Neural cell (in vitro differentiated cells): ENCODE measurements at regions not wholly inside any gene's neighbourhood (a gene's known extent, or its start where the extent isn't known, plus 50 kb on each side); places are given as distances from the start of the nearest gene placed in this dataset.

ENCODE experiments used
- H2AFZ ChIP-seq: fragments of 200-600, 300-800 bp; sonication (generic), shearing (Covaris generic); 2 replicates; pipeline ENCODE4 v1.6.0; 2014; ENCODE audit warnings: low read depth, mild to moderate bottlenecking, antibody characterized with exemption, low read length, moderate library complexity
- H3F3A ChIP-seq: fragments of 200-600 bp; shearing (Covaris generic); 2 replicates; pipeline ENCODE4 v1.6.1; 2016; ENCODE audit warnings: mild to moderate bottlenecking, moderate library complexity, mixed read lengths, antibody characterized with exemption, low read length; ENCODE audit not compliant: insufficient read depth, poor library complexity, severe bottlenecking
- H3K27ac ChIP-seq: fragments of 200-600, 300-800 bp; sonication (generic), shearing (Covaris generic); 2 replicates; pipeline ENCODE4 v1.5.1; 2014; ENCODE audit warnings: mild to moderate bottlenecking, low read length, moderate library complexity
- H3K27me3 ChIP-seq: fragments of 300-800, 200-600 bp; sonication (generic), shearing (Covaris generic); 2 replicates; pipeline ENCODE4 v1.6.0; 2014; ENCODE audit warnings: mild to moderate bottlenecking, low read depth, low read length, moderate library complexity; ENCODE audit not compliant: insufficient read depth
- H3K36me3 ChIP-seq: fragments of 300-800, 200-600 bp; sonication (generic), shearing (Covaris generic); 2 replicates; pipeline ENCODE4 v1.5.1; 2014; ENCODE audit warnings: mild to moderate bottlenecking, antibody characterized with exemption, low read length, moderate library complexity; ENCODE audit not compliant: insufficient read depth
- H3K4me2 ChIP-seq: fragments of 300-800, 200-600 bp; sonication (generic), shearing (Covaris generic); 2 replicates; pipeline ENCODE4 v1.6.0; 2014; ENCODE audit warnings: mild to moderate bottlenecking, low read length
- H3K4me3 ChIP-seq: fragments of 300-800, 200-600 bp; sonication (generic), shearing (Covaris generic); 2 replicates; pipeline ENCODE4 v1.5.1; 2014; ENCODE audit warnings: mild to moderate bottlenecking, low read length, moderate library complexity
- H3K79me2 ChIP-seq: fragments of 200-600 bp; shearing (Covaris generic); replicated peaks from 2 replicates; pipeline ENCODE4 v1.6.0; 2014; ENCODE audit warnings: mild to moderate bottlenecking, low read length, moderate library complexity; ENCODE audit not compliant: insufficient read depth
- H3K9ac ChIP-seq: fragments of 300-800, 200-600 bp; sonication (generic), shearing (Covaris generic); 2 replicates; pipeline ENCODE4 v1.6.1; 2016; ENCODE audit warnings: mild to moderate bottlenecking, low read length, mixed read lengths
- H3K9me2 ChIP-seq: fragments of 200-600 bp; shearing (Covaris generic); 2 replicates; pipeline ENCODE4 v1.6.1; 2016; ENCODE audit warnings: mild to moderate bottlenecking, low read length, mixed read lengths; ENCODE audit not compliant: insufficient read depth
- H3K9me3 ChIP-seq: fragments of 200-600, 300-800 bp; sonication (generic), shearing (Covaris generic); 2 replicates; pipeline ENCODE4 v1.6.1; 2016; ENCODE audit warnings: mild to moderate bottlenecking, mixed run types, low read length, moderate library complexity, mixed read lengths
- H4K20me1 ChIP-seq: fragments of 200-600 bp; shearing (Covaris generic); 2 replicates; pipeline ENCODE4 v1.6.1; 2016; ENCODE audit warnings: mild to moderate bottlenecking, mixed run types; ENCODE audit not compliant: insufficient read depth
- CTCF ChIP-seq: fragments of 450-650 bp; IDR thresholded peaks from 2 replicates; pipeline ENCODE4 v1.5.1; 2014; ENCODE audit warnings: antibody characterized with exemption, mild to moderate bottlenecking, moderate library complexity; ENCODE audit not compliant: poor library complexity, severe bottlenecking
- EP300 ChIP-seq: fragments of 450-650 bp; conservative IDR thresholded peaks from 2 replicates; pipeline ENCODE4 v1.6.1; 2014; ENCODE audit warnings: antibody characterized with exemption, mild to moderate bottlenecking, moderate library complexity; ENCODE audit not compliant: poor library complexity, severe bottlenecking
- EZH2 ChIP-seq: fragments of 200-600, 300-800 bp; shearing (Covaris generic), sonication (generic); IDR thresholded peaks from 2 replicates; pipeline ENCODE4 v1.6.1; 2014; ENCODE audit warnings: antibody characterized with exemption, low read length, borderline replicate concordance, mild to moderate bottlenecking; ENCODE audit not compliant: insufficient read depth, poor library complexity, severe bottlenecking
- MXI1 ChIP-seq: fragments of 450-650 bp; conservative IDR thresholded peaks from 2 replicates; pipeline ENCODE4 v1.6.1; 2014; ENCODE audit warnings: antibody characterized with exemption, mild to moderate bottlenecking; ENCODE audit not compliant: poor library complexity, severe bottlenecking
- POLR2AphosphoS5 ChIP-seq: IDR thresholded peaks from 2 replicates; pipeline ENCODE4 v1.6.1; 2012
- RAD21 ChIP-seq: fragments of 450-650 bp; conservative IDR thresholded peaks from 2 replicates; pipeline ENCODE4 v1.6.1; 2014; ENCODE audit warnings: antibody characterized with exemption, mild to moderate bottlenecking, moderate library complexity
- REST ChIP-seq: IDR thresholded peaks from 2 replicates; pipeline ENCODE4 v1.6.1; 2012; ENCODE audit warnings: borderline replicate concordance
- SMC3 ChIP-seq: fragments of 450-650 bp; conservative IDR thresholded peaks from 2 replicates; pipeline ENCODE4 v1.6.1; 2014; ENCODE audit warnings: antibody characterized with exemption, mild to moderate bottlenecking, moderate library complexity; ENCODE audit not compliant: poor library complexity
- TAF1 ChIP-seq: IDR thresholded peaks from 2 replicates; pipeline ENCODE4 v1.6.1; 2012; ENCODE audit warnings: low read depth

GRCh38 chr22:48884324-48884723 lies 943.3 kb downstream of the BRD1 start:
- Histone ChIP-seq H3K9me3 (no peaks in the 10 kb centered on the region), H3K4me3 (no peak overlapping the region), H4K20me1 (no peaks in the 10 kb centered on the region), H3K27ac (no peak overlapping the region), H3K79me2 (no peaks in the 10 kb centered on the region), H3F3A (no peaks in the 10 kb centered on the region), H3K9me2 (no peaks in the 10 kb centered on the region), H2AFZ (no peak overlapping the region), H3K36me3 (no peaks in the 10 kb centered on the region), H3K4me2 (no peak overlapping the region), H3K9ac (no peak overlapping the region), H3K27me3 (no peaks in the 10 kb centered on the region)
- TF ChIP-seq CTCF (no peak), EZH2 (no peak), REST (no peak)

DNA sequence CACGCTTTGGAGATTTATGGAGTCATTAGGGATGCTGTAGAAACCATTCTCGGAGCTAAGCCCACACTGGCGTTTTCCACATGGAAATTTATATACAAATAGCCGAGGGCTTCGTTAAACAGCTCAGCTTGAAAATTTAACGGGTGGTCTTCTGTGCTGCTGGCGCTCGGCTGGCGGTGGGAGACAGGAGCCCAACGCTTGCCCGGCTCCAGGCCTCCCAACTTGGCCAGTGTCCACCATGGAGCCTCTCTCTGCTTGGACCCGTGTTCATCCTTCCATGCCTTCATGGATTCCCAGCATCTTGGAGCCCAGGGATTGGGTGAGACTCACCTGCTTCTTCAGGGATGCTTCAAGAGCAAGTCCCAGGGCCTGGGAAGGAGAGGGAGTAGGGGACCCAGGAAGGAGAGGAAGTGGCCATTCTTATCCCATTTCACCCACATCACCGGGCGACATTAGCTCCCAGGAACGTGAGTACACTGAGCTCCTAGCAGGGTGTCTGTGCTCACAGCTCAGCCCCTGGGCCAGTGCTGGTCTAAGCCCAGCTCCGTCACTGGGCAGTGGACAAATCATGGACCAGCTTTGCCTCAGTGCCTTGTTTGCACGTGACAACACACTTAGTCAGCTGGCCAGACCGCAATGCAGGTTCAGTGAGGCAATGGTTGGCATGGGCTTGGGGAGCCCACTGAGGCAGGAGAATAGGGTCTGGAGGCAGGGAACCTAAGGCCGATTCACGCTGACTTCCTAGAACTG lies 944.3 kb downstream of the BRD1 start:
- Histone ChIP-seq H3K4me2 (no peak overlapping the region), H4K20me1 (no peaks in the 10 kb centered on the region), H3K4me3 (no peak overlapping the region), H2AFZ (no peak overlapping the region), H3F3A (no peaks in the 10 kb centered on the region), H3K79me2 (no peaks in the 10 kb centered on the region), H3K9me2 (no peaks in the 10 kb centered on the region), H3K9me3 (no peaks in the 10 kb centered on the region), H3K27ac (no peak overlapping the region), H3K9ac (no peak overlapping the region), H3K36me3 (no peaks in the 10 kb centered on the region), H3K27me3 (no peaks in the 10 kb centered on the region)
- TF ChIP-seq MXI1 (no peak), RAD21 (no peak), REST (no peak), EP300 (no peak), TAF1 (no peak), SMC3 (no peak), POLR2AphosphoS5 (no peak), EZH2 (no peak)
